ENCODE measurements at regions not wholly inside any gene's neighbourhood (a gene's known extent, or its start where the extent isn't known, plus 50 kb on each side); places are given as distances from the start of the nearest gene placed in this dataset.

DNA sequence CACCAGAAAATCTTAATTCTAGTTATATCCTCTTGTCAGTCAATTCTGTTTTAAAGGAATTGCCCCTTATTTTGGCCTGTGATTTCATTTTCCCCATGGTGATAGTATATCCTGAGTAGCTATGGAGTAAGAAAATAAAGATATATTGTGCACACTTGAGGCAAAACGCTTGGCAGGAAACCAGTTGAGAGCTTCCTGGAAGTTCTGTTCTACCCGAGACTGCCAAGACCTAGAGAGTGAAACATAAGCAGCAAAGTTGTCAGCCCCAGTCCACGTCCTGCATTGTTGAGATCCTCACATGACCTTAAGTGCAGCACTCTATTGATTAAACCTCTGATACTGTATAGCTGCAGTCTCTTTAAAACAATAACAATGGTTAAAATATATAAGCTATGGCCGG is 235.2 kb downstream of the CDC14C start:
- TF ChIP-seq, protein P1, sequence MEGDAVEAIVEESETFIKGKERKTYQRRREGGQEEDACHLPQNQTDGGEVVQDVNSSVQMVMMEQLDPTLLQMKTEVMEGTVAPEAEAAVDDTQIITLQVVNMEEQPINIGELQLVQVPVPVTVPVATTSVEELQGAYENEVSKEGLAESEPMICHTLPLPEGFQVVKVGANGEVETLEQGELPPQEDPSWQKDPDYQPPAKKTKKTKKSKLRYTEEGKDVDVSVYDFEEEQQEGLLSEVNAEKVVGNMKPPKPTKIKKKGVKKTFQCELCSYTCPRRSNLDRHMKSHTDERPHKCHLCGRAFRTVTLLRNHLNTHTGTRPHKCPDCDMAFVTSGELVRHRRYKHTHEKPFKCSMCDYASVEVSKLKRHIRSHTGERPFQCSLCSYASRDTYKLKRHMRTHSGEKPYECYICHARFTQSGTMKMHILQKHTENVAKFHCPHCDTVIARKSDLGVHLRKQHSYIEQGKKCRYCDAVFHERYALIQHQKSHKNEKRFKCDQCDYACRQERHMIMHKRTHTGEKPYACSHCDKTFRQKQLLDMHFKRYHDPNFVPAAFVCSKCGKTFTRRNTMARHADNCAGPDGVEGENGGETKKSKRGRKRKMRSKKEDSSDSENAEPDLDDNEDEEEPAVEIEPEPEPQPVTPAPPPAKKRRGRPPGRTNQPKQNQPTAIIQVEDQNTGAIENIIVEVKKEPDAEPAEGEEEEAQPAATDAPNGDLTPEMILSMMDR (IDR thresholded peaks at IDR 0.05): no peak
- TF ChIP-seq POLR2AphosphoS5 (IDR thresholded peaks at IDR 0.05; ENCODE audit: insufficient read depth in 1 of 2, low read depth in 1 of 2) (no peak), POLR2A (IDR thresholded peaks at IDR 0.05) (no peak)
